Mesenchymal stem cell (in vitro differentiated cells and primary cell): ENCODE measurements at regions not wholly inside any gene's neighbourhood (a gene's known extent, or its start where the extent isn't known, plus 50 kb on each side); places are given as distances from the start of the nearest gene placed in this dataset.

Experiments used
- DNase-seq: peaks from one replicate; pipeline ENCODE4 v3.0.0-alpha.2; 2013
- H2AFZ ChIP-seq: one replicate; pipeline ENCODE4 v1.6.1; 2013; ENCODE audit warnings: low read depth, mild to moderate bottlenecking, control low read depth, inconsistent platforms, low read length, moderate library complexity
- H2AK5ac ChIP-seq: 2 replicates; pipeline ENCODE4 v1.6.1; 2013; ENCODE audit warnings: low read length, moderate library complexity, mild to moderate bottlenecking, inconsistent platforms; ENCODE audit not compliant: severe bottlenecking
- H2BK120ac ChIP-seq: one replicate; pipeline ENCODE4 v1.6.1; 2013; ENCODE audit warnings: low read depth, mild to moderate bottlenecking, inconsistent platforms, low read length, moderate library complexity
- H2BK12ac ChIP-seq, 2 experiments: one replicate each; pipeline ENCODE4 v1.6.1; 2013; ENCODE audit warnings: inconsistent platforms in 2 of 2, low read length in 2 of 2, mild to moderate bottlenecking in 2 of 2, moderate library complexity in 2 of 2, control low read depth in 1 of 2
- H2BK15ac ChIP-seq: one replicate; pipeline ENCODE4 v1.6.1; 2013; ENCODE audit warnings: mild to moderate bottlenecking, low read depth, inconsistent platforms; ENCODE audit not compliant: poor library complexity, severe bottlenecking
- H2BK5ac ChIP-seq: 2 replicates; pipeline ENCODE4 v1.6.1; 2013; ENCODE audit warnings: low read depth, mild to moderate bottlenecking, low read length, control low read depth, inconsistent platforms; ENCODE audit not compliant: poor library complexity, severe bottlenecking
- H3K14ac ChIP-seq, 2 experiments: one replicate each; pipeline ENCODE4 v1.6.1; 2013; ENCODE audit warnings: inconsistent platforms in 2 of 2, low read length in 2 of 2, control low read depth in 1 of 2, mild to moderate bottlenecking in 1 of 2, moderate library complexity in 1 of 2
- H3K18ac ChIP-seq, 2 experiments: one replicate each; pipeline ENCODE4 v1.6.1; 2013; ENCODE audit warnings: inconsistent platforms in 2 of 2, low read length in 2 of 2, control low read depth in 1 of 2, low read depth in 1 of 2, mild to moderate bottlenecking in 1 of 2
- H3K23ac ChIP-seq, 2 experiments: one replicate each; pipeline ENCODE4 v1.6.1; 2013; ENCODE audit warnings: inconsistent platforms in 2 of 2, low read length in 2 of 2, mild to moderate bottlenecking in 2 of 2, moderate library complexity in 2 of 2, control low read depth in 1 of 2
- H3K27ac ChIP-seq: 2 replicates; pipeline ENCODE4 v1.5.1; 2013; ENCODE audit warnings: mild to moderate bottlenecking, moderate library complexity, low read length, control low read depth, inconsistent platforms; ENCODE audit not compliant: poor library complexity, severe bottlenecking
- H3K27me3 ChIP-seq, 2 experiments: 2 replicates each; pipeline versions ENCODE4 v1.6.1 to v1.7.0; 2013; ENCODE audit warnings: low read length in 2 of 2, mild to moderate bottlenecking in 2 of 2, moderate library complexity in 2 of 2, control low read depth in 1 of 2, inconsistent platforms in 1 of 2; ENCODE audit not compliant: control insufficient read depth in 1 of 2, insufficient read depth in 1 of 2
- H3K36me3 ChIP-seq, 2 experiments: 2 replicates each; pipeline versions ENCODE4 v1.6.1 to v1.7.0; 2013; ENCODE audit warnings: low read length in 2 of 2, control low read depth in 1 of 2, inconsistent platforms in 1 of 2, low read depth in 1 of 2, mild to moderate bottlenecking in 1 of 2; ENCODE audit not compliant: insufficient read depth in 2 of 2, control insufficient read depth in 1 of 2
- H3K4ac ChIP-seq, 2 experiments: one replicate each; pipeline ENCODE4 v1.6.1; 2013; ENCODE audit warnings: inconsistent platforms in 2 of 2, low read length in 2 of 2, mild to moderate bottlenecking in 2 of 2, moderate library complexity in 2 of 2, control low read depth in 1 of 2, low read depth in 1 of 2
- H3K4me1 ChIP-seq: 2 replicates; pipeline ENCODE4 v1.6.1; 2013; ENCODE audit warnings: low read depth, low read length, control low read depth; ENCODE audit not compliant: control insufficient read depth, insufficient read depth
- H3K4me2 ChIP-seq: 2 replicates; pipeline ENCODE4 v1.6.1; 2013; ENCODE audit warnings: low read length, mild to moderate bottlenecking, inconsistent platforms; ENCODE audit not compliant: poor library complexity, severe bottlenecking
- H3K4me3 ChIP-seq, 2 experiments: 2 replicates each; pipeline versions ENCODE4 v1.5.1 to v1.7.0; 2013; ENCODE audit warnings: low read length in 2 of 2, mild to moderate bottlenecking in 2 of 2, control low read depth in 1 of 2, low read depth in 1 of 2; ENCODE audit not compliant: insufficient read depth in 1 of 2
- H3K79me1 ChIP-seq: replicated peaks from 2 replicates; pipeline ENCODE4 v1.6.1; 2013; ENCODE audit warnings: mild to moderate bottlenecking, control low read depth, low read length, inconsistent platforms; ENCODE audit not compliant: poor library complexity, severe bottlenecking
- H3K9ac ChIP-seq: 2 replicates; pipeline ENCODE4 v1.7.0; 2013; ENCODE audit warnings: mild to moderate bottlenecking, low read length, moderate library complexity
- H3K9me3 ChIP-seq: 2 replicates; pipeline ENCODE4 v1.7.0; 2013; ENCODE audit warnings: mild to moderate bottlenecking, low read length; ENCODE audit not compliant: control insufficient read depth
- H4K8ac ChIP-seq: one replicate; pipeline ENCODE4 v1.6.1; 2013; ENCODE audit warnings: inconsistent platforms, mild to moderate bottlenecking, low read length, moderate library complexity
- H4K91ac ChIP-seq: one replicate; pipeline ENCODE4 v1.6.1; 2013; ENCODE audit warnings: mild to moderate bottlenecking, low read length, inconsistent platforms
- WGBS: methylation state at CpG from one replicate; pipeline ENCODE4 v1.1.7; 2013; ENCODE audit warnings: mixed read lengths; 5-methylcytosine and 5-hydroxymethylcytosine counted together

GRCh38 chr11:70642266-70642665 lies 243.9 kb downstream of the CTTN start:
- H3K14ac ChIP-seq: no peak overlapping the region
- no peak overlapping the region for H2BK120ac ChIP-seq
- no peaks in the 10 kb centered on the region for H3K27me3 ChIP-seq
- no peaks in the 10 kb centered on the region for H3K9me3 ChIP-seq
- H3K4me1 ChIP-seq: peaks cover 2% of the 10 kb centered on the region
- H4K91ac ChIP-seq: no peak overlapping the region
- no peak overlapping the region for H2BK5ac ChIP-seq
- no peak overlapping the region for H3K27ac ChIP-seq
- H3K79me1 ChIP-seq: peaks cover 2% of the 10 kb centered on the region
- no peak overlapping the region for H2AFZ ChIP-seq
- H3K23ac ChIP-seq: no peak overlapping the region
- no peak overlapping the region for H3K9ac ChIP-seq
- no peak overlapping the region for H3K4me2 ChIP-seq
- no peak overlapping the region for H2AK5ac ChIP-seq
- H2BK12ac ChIP-seq: no peak overlapping the region
- peaks cover 0 to 5% of the 10 kb centered on the region in 2 experiments for H3K36me3 ChIP-seq
- no peak overlapping the region for H3K4ac ChIP-seq
- H4K8ac ChIP-seq: no peak overlapping the region
- no peak overlapping the region for H3K18ac ChIP-seq
- no peak overlapping the region for H3K4me3 ChIP-seq
- H2BK15ac ChIP-seq: no peak overlapping the region
- WGBS: 78% methylated on average over 13 of the region's 14 CpGs
- no peak for DNase-seq

GRCh38 chr11:70643642-70644041 lies 245.3 kb downstream of the CTTN start:
- Histone ChIP-seq H2AFZ (no peak overlapping the region), H3K79me1 (peaks cover 2% of the 10 kb centered on the region), H4K8ac (no peak overlapping the region), H3K9me3 (no peaks in the 10 kb centered on the region), H2BK5ac (no peak overlapping the region), H3K36me3 (no peaks in the 10 kb centered on the region), H2AK5ac (no peak overlapping the region), H2BK15ac (no peak overlapping the region), H4K91ac (no peak overlapping the region), H3K18ac (no peak overlapping the region), H3K23ac (no peak overlapping the region), H2BK120ac (no peak overlapping the region), H3K4ac (no peak overlapping the region), H3K14ac (no peak overlapping the region), H3K27me3 (peaks cover 4 to 10% of the 10 kb centered on the region in 2 experiments), H3K4me3 (no peak overlapping the region), H3K9ac (no peak overlapping the region), H3K27ac (no peak overlapping the region), H3K4me2 (no peak overlapping the region), H3K4me1 (peaks cover 2% of the 10 kb centered on the region), H2BK12ac (no peak overlapping the region)
- DNase-seq: no peak
- WGBS: 62% methylated on average over 9 of the region's 9 CpGs

GRCh38 chr11:70644343-70645060 lies 246.2 kb downstream of the CTTN start:
- H3K79me1 ChIP-seq: peaks cover 4% of the 10 kb centered on the region
- H3K27ac ChIP-seq: no peak overlapping the region
- H3K4ac ChIP-seq: no peak overlapping the region
- H2BK15ac ChIP-seq: no peak overlapping the region
- H3K27me3 ChIP-seq: peaks cover 4 to 10% of the 10 kb centered on the region in 2 experiments
- no peak overlapping the region for H2BK5ac ChIP-seq
- no peak overlapping the region for H2BK12ac ChIP-seq
- H3K14ac ChIP-seq: no peak overlapping the region
- no peaks in the 10 kb centered on the region for H3K36me3 ChIP-seq
- no peak for DNase-seq
- H4K91ac ChIP-seq: no peak overlapping the region
- 84% methylated on average over 15 of the region's 15 CpGs for WGBS
- no peak overlapping the region for H3K9ac ChIP-seq
- H3K18ac ChIP-seq: no peak overlapping the region
- no peak overlapping the region for H3K4me3 ChIP-seq
- H2AFZ ChIP-seq: no peak overlapping the region
- H2BK120ac ChIP-seq: no peak overlapping the region
- peaks cover 2% of the 10 kb centered on the region for H3K4me1 ChIP-seq
- H2AK5ac ChIP-seq: no peak overlapping the region
- H3K9me3 ChIP-seq: no peaks in the 10 kb centered on the region
- H3K23ac ChIP-seq: no peak overlapping the region
- H3K4me2 ChIP-seq: no peak overlapping the region
- H4K8ac ChIP-seq: no peak overlapping the region

- no peak overlapping the region for H3K27ac ChIP-seq
- WGBS: 85% methylated on average over 9 of the region's 9 CpGs
Observed at GRCh38 chr11:70645537-70645936, 247.2 kb downstream of the CTTN start.

More at GRCh38 chr11:70645537-70645936, 247.2 kb downstream of the CTTN start:
- Histone ChIP-seq H2BK120ac (no peak overlapping the region), H3K79me1 (peaks cover 6% of the 10 kb centered on the region), H4K8ac (no peak overlapping the region), H2BK5ac (no peak overlapping the region), H2AFZ (no peak overlapping the region), H2BK15ac (no peak overlapping the region), H3K27me3 (peaks cover 4 to 10% of the 10 kb centered on the region in 2 experiments), H3K23ac (no peak overlapping the region), H2BK12ac (no peak overlapping the region), H4K91ac (no peak overlapping the region), H3K9ac (no peak overlapping the region), H2AK5ac (no peak overlapping the region), H3K14ac (no peak overlapping the region), H3K4me3 (no peak overlapping the region), H3K4me1 (peaks cover 2% of the 10 kb centered on the region), H3K18ac (no peak overlapping the region), H3K4me2 (no peak overlapping the region), H3K9me3 (no peaks in the 10 kb centered on the region), H3K4ac (no peak overlapping the region), H3K36me3 (no peaks in the 10 kb centered on the region)
- no peak for DNase-seq
